Right renal cortex interstitium (tissue), 3 donors: ENCODE measurements at regions not wholly inside any gene's neighbourhood (a gene's known extent, or its start where the extent isn't known, plus 50 kb on each side); places are given as distances from the start of the nearest gene placed in this dataset.

ENCODE experiments used
- DNase-seq, 3 donors: peaks; one replicate each; pipeline ENCODE4 v3.0.0-alpha.2; 2013; ENCODE audit warnings: low read depth in 3 of 3, low spot score in 2 of 3

GRCh38 chr11:114857281-114857680 is 179.0 kb downstream of the NXPE2 start:
- peak in 2 of 3 donors; percentile 19 to 38 for DNase-seq

- no peak for DNase-seq
Measured at GRCh38 chr11:114864896-114865295, 186.6 kb downstream of the NXPE2 start.

GRCh38 chr11:114876234-114876633 is 197.9 kb downstream of the NXPE2 start:
- peak; percentile 12 to 40 (median 19) for DNase-seq

GRCh38 chr11:114877976-114878375 is 199.6 kb downstream of the NXPE2 start:
- no peak for DNase-seq

GRCh38 chr11:114880442-114880841 is 202.1 kb downstream of the NXPE2 start:
- no peak for DNase-seq

GRCh38 chr11:114883472-114883871 is 205.1 kb downstream of the NXPE2 start:
- DNase-seq = no peak

GRCh38 chr11:114886644-114887265 is 208.4 kb downstream of the NXPE2 start:
- no peak for DNase-seq

- no peak for DNase-seq
Measured at GRCh38 chr11:114889594-114890011, 211.3 kb downstream of the NXPE2 start.

GRCh38 chr11:114890038-114890437 is 211.7 kb downstream of the NXPE2 start:
- DNase-seq = no peak

- DNase-seq = no peak
Measured at GRCh38 chr11:114891911-114892310, 213.6 kb downstream of the NXPE2 start.

GRCh38 chr11:114892381-114893197 is 214.3 kb downstream of the NXPE2 start:
- DNase-seq = no peak

GRCh38 chr11:114893329-114893728 is 215.0 kb downstream of the NXPE2 start:
- DNase-seq = no peak

- DNase-seq = no peak
Measured at GRCh38 chr11:114896594-114896993, 218.3 kb downstream of the NXPE2 start.

GRCh38 chr11:114909866-114910265 is 231.5 kb downstream of the NXPE2 start:
- DNase-seq = no peak

GRCh38 chr11:114912826-114913225 is 234.5 kb downstream of the NXPE2 start:
- no peak for DNase-seq

GRCh38 chr11:114914231-114915005 is 236.1 kb downstream of the NXPE2 start:
- no peak for DNase-seq

GRCh38 chr11:114915871-114916805 is 237.8 kb downstream of the NXPE2 start:
- DNase-seq = no peak

- peak in 2 of 3 donors; percentile 30 to 38 for DNase-seq
Measured at GRCh38 chr11:114918286-114918685, 240.0 kb downstream of the NXPE2 start.

- DNase-seq = no peak
Measured at GRCh38 chr11:114921697-114922096, 243.4 kb downstream of the NXPE2 start.

GRCh38 chr11:114924042-114924441 is 245.7 kb downstream of the NXPE2 start:
- no peak for DNase-seq
